ENCODE measurements at regions not wholly inside any gene's neighbourhood (a gene's known extent, or its start where the extent isn't known, plus 50 kb on each side); places are given as distances from the start of the nearest gene placed in this dataset.

DNA sequence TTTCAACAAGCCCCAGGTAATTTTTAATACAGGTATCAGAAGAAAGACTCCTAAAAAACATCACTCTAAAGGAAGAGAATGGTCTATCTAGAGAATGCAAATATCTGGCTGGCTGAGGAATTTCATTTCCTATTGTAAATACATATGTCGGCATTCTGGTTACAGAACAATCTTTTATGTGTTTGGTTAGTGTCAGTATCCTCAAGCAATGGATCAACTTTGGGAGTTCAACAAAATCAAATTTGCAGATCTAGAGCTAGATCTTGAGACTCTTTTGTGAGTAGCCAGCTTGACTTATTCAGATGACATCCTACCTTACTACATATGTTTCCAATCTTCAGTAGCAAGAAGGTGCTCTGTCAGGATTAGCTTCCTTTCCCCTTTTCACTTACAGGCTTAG lies 145.1 kb downstream of the BTC start:
- TF ChIP-seq ZNF384 (IDR thresholded peaks at IDR 0.05) (no peak), CTBP1 (IDR thresholded peaks at IDR 0.05; ENCODE audit: borderline replicate concordance) (no peak), ARNT (IDR thresholded peaks at IDR 0.05) (no peak), BHLHE40 (IDR thresholded peaks at IDR 0.05; ENCODE audit: borderline replicate concordance) (no peak), FOXM1 (IDR thresholded peaks at IDR 0.05; ENCODE audit: borderline replicate concordance) (no peak), L3MBTL2 (conservative IDR thresholded peaks at IDR 0.05) (no peak)
- CTCF ChIA-PET, result no interaction called here
- no peak for DNase-seq (ENCODE audit: extremely low spot score)
- POLR2A ChIA-PET, result no interaction called here

DNA sequence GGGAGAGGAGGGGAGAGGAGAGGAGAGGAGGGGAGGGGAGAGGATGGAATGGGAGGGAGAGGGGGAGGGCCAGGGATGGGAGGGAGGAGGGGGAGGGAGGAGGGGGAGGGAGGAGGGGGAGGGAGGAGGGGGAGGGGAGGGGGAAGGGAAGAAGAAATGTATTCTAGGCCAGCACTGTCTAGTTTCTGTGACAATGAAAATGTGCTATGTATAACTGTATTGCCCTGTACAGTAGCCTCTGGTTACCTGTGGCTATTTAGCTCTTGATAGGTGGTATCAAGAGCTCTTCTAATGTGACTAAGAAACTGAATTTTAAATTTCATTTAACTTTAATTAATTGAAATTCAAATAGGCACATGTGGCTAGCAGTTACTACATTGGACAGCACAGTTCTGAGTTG lies 143.1 kb downstream of the BTC start:
- DNase-seq (ENCODE audit: extremely low spot score), result no peak
- no peak for TF ChIP-seq L3MBTL2 (conservative IDR thresholded peaks at IDR 0.05)
- no peak for TF ChIP-seq ELF4 (IDR thresholded peaks at IDR 0.05)
- TF ChIP-seq ARNT (IDR thresholded peaks at IDR 0.05), result no peak
- TF ChIP-seq SP1 (IDR thresholded peaks at IDR 0.05), result no peak
- TF ChIP-seq, protein P1, sequence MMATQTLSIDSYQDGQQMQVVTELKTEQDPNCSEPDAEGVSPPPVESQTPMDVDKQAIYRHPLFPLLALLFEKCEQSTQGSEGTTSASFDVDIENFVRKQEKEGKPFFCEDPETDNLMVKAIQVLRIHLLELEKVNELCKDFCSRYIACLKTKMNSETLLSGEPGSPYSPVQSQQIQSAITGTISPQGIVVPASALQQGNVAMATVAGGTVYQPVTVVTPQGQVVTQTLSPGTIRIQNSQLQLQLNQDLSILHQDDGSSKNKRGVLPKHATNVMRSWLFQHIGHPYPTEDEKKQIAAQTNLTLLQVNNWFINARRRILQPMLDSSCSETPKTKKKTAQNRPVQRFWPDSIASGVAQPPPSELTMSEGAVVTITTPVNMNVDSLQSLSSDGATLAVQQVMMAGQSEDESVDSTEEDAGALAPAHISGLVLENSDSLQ (IDR thresholded peaks at IDR 0.05), result no peak
- CTCF ChIA-PET, result no interaction called here
- POLR2A ChIA-PET, result no interaction called here

DNA sequence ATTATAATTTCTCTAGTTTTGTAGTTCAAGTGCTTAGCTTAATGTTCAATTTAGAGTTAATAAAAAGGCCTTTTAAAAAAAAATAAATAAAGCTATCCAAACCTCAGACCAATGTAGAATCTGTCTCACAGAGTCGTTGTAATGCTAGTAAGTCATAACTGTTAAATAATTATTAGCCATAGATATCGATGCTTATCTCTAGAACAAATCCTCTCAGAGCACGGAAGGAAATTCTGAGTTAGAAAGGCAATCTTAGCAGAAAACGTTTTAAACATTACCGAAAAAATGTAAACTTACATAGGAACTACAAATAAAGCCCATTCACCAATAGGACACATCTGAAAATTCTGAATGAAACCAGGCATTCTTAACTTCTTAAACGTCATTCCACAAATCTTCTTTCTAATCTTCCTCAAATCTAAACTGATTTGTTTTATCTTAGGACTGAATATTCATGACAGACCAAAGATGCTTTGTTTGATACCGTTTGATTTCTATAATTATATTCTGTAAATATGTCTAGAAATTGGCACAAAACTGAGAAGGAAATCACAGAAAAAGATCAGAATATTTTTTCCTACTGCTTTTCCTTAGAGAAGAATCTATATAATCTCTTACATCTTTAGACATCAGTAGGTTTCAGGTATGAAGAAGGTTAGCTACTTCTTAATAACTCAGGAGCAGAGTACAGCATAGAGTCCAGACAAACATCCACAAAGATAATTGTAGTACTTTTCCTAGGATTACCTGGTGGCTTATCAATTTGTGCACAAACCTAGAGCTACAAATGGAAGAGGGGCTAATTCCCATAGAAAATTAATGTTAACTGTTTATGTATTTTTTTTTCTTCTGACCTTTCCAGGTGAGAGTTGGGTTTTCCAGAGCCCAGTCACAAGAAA lies 140.7 kb downstream of the BTC start:
- no peak for DNase-seq (ENCODE audit: extremely low spot score)
- CTCF ChIA-PET, result interaction anchor here (0.7 to 1.3 kb wide), 2 partner anchors 14 to 18 kb away, joined by 3 read pairs; no protein-coding TSS in a partner anchor
- POLR2A ChIA-PET, result no interaction called here
- TF ChIP-seq HDGF (IDR thresholded peaks at IDR 0.05; ENCODE audit: borderline replicate concordance) (no peak), CTBP1 (IDR thresholded peaks at IDR 0.05; ENCODE audit: borderline replicate concordance) (no peak)

DNA sequence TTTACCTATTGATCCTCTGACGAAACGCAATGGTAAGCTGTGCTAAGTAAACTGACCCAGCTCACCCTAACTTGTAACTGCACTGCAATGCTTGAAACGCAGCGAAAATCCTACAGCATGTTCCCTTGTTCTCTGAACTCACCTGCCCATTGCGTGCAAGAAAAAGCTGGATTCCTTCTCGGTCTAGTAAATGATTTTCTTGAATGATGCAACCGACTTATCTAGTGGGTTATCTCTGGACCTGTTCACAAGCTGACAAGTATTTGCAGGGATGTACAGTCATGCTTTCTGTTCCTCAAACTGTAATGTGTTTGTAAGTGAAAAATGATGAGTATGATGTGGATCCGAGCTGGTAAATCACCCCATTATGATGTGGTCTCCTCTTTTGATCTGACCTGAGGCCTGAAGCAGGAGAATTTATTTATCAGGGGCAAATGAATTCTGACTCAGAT lies 140.1 kb downstream of the BTC start:
- TF ChIP-seq SP1 (IDR thresholded peaks at IDR 0.05), result no peak
- no peak for TF ChIP-seq FOXA1 (IDR thresholded peaks at IDR 0.05)
- no peak for TF ChIP-seq NFRKB (IDR thresholded peaks at IDR 0.05)
- TF ChIP-seq, protein P1 (IDR thresholded peaks at IDR 0.05), result no peak
- no peak for TF ChIP-seq FOXM1 (IDR thresholded peaks at IDR 0.05; ENCODE audit: borderline replicate concordance)
- no peak for TF ChIP-seq CTBP1 (IDR thresholded peaks at IDR 0.05; ENCODE audit: borderline replicate concordance)
- no peak for TF ChIP-seq LEF1 (IDR thresholded peaks at IDR 0.05; ENCODE audit: borderline replicate concordance)
- no peak for TF ChIP-seq SUZ12 (IDR thresholded peaks at IDR 0.05)
- TF ChIP-seq HDGF (IDR thresholded peaks at IDR 0.05; ENCODE audit: borderline replicate concordance), result no peak
- TF ChIP-seq ZNF384 (IDR thresholded peaks at IDR 0.05), result no peak
- no peak for TF ChIP-seq TARDBP (IDR thresholded peaks at IDR 0.05)
- TF ChIP-seq BHLHE40 (IDR thresholded peaks at IDR 0.05; ENCODE audit: borderline replicate concordance), result no peak
- no peak for TF ChIP-seq FOXK2 (IDR thresholded peaks at IDR 0.05)
- CTCF ChIA-PET, result interaction anchor here (0.7 to 1.3 kb wide), 2 partner anchors 14 to 17 kb away, joined by 3 read pairs; no protein-coding TSS in a partner anchor

DNA sequence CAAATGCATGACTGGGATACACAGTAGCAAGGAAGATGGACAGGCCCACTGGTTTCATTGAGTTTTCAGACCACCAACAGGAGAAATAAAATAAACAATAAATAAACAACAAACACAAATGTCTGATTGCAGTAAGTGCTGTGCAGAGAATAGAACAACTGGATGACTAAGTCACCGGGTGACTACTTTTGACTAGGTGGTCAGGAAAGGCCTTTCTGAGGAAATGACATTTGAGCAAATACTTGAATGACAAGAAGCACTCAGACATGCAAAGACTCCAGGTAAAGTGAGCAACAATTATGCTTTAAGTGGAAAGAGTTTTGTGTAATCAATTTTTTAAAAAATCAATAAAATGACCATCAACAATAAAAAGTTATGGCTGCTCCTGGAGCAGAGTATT lies 137.7 kb downstream of the BTC start:
- CTCF ChIA-PET, result no interaction called here
- TF ChIP-seq LEF1 (IDR thresholded peaks at IDR 0.05; ENCODE audit: borderline replicate concordance) (no peak), HDGF (IDR thresholded peaks at IDR 0.05; ENCODE audit: borderline replicate concordance) (no peak), L3MBTL2 (conservative IDR thresholded peaks at IDR 0.05) (no peak), FOXM1 (IDR thresholded peaks at IDR 0.05; ENCODE audit: borderline replicate concordance) (no peak), FOXK2 (IDR thresholded peaks at IDR 0.05) (no peak), ELF4 (IDR thresholded peaks at IDR 0.05) (no peak), BHLHE40 (IDR thresholded peaks at IDR 0.05; ENCODE audit: borderline replicate concordance) (no peak), TARDBP (IDR thresholded peaks at IDR 0.05) (no peak), FOXA1 (IDR thresholded peaks at IDR 0.05) (no peak), ZNF384 (IDR thresholded peaks at IDR 0.05) (no peak), SUZ12 (IDR thresholded peaks at IDR 0.05) (no peak), ARNT (IDR thresholded peaks at IDR 0.05) (no peak)
- TF ChIP-seq, protein P1 (IDR thresholded peaks at IDR 0.05), result no peak
- POLR2A ChIA-PET, result no interaction called here
- DNase-seq (ENCODE audit: extremely low spot score), result no peak

More for the DNA sequence above, 140.1 kb downstream of the BTC start:
- no peak for DNase-seq (ENCODE audit: extremely low spot score)
- POLR2A ChIA-PET, result no interaction called here

DNA sequence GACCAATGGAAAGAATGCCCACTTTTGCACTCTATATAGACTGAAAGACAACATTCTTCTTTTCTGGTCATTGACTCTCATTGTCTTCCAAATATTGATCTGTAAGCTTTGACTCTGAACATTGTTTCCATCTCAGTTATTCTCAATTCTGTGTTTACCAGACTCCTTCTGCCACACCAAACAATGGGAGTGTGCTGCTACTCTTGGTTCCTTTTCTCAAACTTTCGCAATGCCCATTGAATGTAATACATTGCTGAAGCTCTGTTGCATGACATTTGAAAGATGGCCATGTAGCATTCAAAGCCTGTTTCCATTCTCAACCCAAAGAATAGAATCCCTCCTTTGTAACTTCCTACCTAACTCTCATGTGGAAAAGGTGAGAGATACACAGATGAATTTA lies 136.2 kb downstream of the BTC start:
- no peak for TF ChIP-seq BHLHE40 (IDR thresholded peaks at IDR 0.05; ENCODE audit: borderline replicate concordance)
- TF ChIP-seq LEF1 (IDR thresholded peaks at IDR 0.05; ENCODE audit: borderline replicate concordance), result no peak
- TF ChIP-seq FOXM1 (IDR thresholded peaks at IDR 0.05; ENCODE audit: borderline replicate concordance), result no peak
- TF ChIP-seq, protein P1 (IDR thresholded peaks at IDR 0.05), result no peak
- no peak for TF ChIP-seq FOXK2 (IDR thresholded peaks at IDR 0.05)
- TF ChIP-seq HDGF (IDR thresholded peaks at IDR 0.05; ENCODE audit: borderline replicate concordance), result no peak
- TF ChIP-seq TARDBP (IDR thresholded peaks at IDR 0.05), result no peak
- TF ChIP-seq SUZ12 (IDR thresholded peaks at IDR 0.05), result no peak
- no peak for TF ChIP-seq ZNF384 (IDR thresholded peaks at IDR 0.05)
- TF ChIP-seq NFRKB (IDR thresholded peaks at IDR 0.05), result no peak
- no peak for TF ChIP-seq ELF4 (IDR thresholded peaks at IDR 0.05)
- no peak for TF ChIP-seq SP1 (IDR thresholded peaks at IDR 0.05)
- CTCF ChIA-PET, result no interaction called here
- DNase-seq (ENCODE audit: extremely low spot score), result no peak
- POLR2A ChIA-PET, result no interaction called here
